ENCODE measurements at regions not wholly inside any gene's neighbourhood (a gene's known extent, or its start where the extent isn't known, plus 50 kb on each side); places are given as distances from the start of the nearest gene placed in this dataset.

DNA sequence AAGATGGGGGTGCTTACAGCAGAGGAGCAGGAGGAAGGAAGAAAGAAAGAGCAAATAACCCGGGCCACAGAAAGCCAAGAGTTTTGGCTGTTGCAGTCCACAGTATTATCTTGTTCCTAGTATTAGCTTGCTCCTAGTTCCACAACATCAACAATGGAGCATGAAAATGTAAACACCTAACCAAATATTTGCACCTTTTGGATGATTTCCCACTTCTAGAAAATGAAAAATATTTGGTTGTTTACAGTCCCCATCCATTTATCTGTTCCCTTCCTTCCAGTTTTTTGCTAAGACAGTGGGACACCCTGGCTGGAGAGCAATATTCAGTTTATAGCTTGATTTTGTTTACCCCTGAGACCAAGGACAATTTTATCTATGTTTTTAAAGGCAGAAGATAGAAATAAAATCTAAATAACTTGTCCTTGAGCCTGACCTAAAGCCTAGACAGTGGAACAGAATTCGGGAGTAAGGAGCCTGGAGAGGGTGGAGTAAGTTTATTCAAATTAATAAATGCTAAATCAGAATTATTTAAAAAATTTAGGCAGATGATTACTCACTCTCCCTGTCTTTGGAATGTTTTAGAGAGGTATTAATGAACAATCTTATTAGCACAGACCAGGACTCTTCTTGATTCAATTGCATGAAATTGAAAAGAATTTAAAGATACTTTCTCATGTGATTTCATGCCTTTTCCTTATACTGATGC lies 51.6 kb downstream of the RESF1 start:
- H3K4me1 ChIP-seq = no peaks in the 10 kb centered on the region
- H3K27ac ChIP-seq = no peak overlapping the region
- no peak for DNase-seq
- H3K27me3 ChIP-seq = no peaks in the 10 kb centered on the region
- WGBS, 4 donors = 58 to 74% (median 62%) methylated on average over 2 of the region's 2 CpGs
- ATAC-seq = no peak
- intact Hi-C loops (cut with DNase I) = no loop called here
- H3K4me3 ChIP-seq = no peak overlapping the region
- H3K36me3 ChIP-seq = no peaks in the 10 kb centered on the region
- TF ChIP-seq, protein P1, sequence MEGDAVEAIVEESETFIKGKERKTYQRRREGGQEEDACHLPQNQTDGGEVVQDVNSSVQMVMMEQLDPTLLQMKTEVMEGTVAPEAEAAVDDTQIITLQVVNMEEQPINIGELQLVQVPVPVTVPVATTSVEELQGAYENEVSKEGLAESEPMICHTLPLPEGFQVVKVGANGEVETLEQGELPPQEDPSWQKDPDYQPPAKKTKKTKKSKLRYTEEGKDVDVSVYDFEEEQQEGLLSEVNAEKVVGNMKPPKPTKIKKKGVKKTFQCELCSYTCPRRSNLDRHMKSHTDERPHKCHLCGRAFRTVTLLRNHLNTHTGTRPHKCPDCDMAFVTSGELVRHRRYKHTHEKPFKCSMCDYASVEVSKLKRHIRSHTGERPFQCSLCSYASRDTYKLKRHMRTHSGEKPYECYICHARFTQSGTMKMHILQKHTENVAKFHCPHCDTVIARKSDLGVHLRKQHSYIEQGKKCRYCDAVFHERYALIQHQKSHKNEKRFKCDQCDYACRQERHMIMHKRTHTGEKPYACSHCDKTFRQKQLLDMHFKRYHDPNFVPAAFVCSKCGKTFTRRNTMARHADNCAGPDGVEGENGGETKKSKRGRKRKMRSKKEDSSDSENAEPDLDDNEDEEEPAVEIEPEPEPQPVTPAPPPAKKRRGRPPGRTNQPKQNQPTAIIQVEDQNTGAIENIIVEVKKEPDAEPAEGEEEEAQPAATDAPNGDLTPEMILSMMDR (IDR thresholded peaks at IDR 0.05) = no peak
- TF ChIP-seq POLR2A (IDR thresholded peaks at IDR 0.05) = no peak
- H3K9me3 ChIP-seq = no peaks in the 10 kb centered on the region

DNA sequence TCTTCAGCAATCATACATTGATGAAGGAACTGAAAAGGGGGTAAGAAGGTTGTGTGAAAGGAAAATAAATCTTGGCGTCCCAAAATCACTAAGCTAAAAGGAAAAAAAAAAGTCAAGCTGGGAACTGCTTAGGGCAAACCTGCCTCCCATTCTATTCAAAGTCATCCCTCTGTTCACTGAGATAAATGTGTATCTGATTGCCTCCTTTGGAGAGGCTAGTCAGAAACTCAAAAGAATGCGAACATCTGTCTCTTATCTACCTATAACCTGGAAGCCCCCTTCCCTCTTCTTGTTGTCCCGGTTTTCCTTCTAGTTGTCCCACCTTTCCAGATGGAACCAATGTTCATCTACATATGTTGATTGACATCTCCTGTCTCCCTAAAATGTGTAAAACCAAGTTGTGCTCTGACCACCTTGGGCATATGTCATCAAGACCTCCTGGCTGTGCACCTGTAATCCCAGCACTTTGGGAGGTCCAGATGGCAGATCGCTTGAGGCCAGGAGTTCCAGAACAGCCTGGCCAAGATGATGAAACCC lies 53.1 kb downstream of the RESF1 start:
- DNase-seq = no peak
- H3K36me3 ChIP-seq = no peaks in the 10 kb centered on the region
- H3K9me3 ChIP-seq = no peaks in the 10 kb centered on the region
- 92 to 94% (median 93%) methylated on average over 4 of the region's 4 CpGs for WGBS, 4 donors
- intact Hi-C loops (cut with DNase I) = no loop called here
- H3K27ac ChIP-seq = no peak overlapping the region
- no peak overlapping the region for H3K4me3 ChIP-seq
- no peaks in the 10 kb centered on the region for H3K4me1 ChIP-seq
- no peaks in the 10 kb centered on the region for H3K27me3 ChIP-seq
- ATAC-seq = no peak
- TF ChIP-seq, protein P1 (IDR thresholded peaks at IDR 0.05) = no peak
- no peak for TF ChIP-seq POLR2A (IDR thresholded peaks at IDR 0.05)

DNA sequence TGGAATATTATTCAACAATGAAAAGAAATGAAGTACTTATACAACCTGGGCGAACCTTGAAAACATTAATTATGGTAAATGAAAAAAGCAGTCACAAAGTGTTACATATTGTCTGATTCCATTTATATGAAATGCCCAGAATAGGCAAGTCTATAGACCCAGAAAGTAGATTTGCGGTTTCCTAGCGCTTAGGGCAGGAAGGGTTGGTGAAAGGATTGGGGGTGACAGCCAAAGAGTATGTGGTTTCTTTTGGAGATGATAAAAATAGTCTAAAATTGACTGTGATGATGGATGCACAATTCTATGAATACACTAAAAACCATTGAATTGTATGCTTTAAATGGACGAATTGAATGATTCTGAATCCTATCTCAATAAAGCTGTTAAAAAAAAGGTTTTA lies 55.8 kb downstream of the RESF1 start:
- DNase-seq = no peak
- Histone ChIP-seq H3K36me3 (no peaks in the 10 kb centered on the region), H3K27ac (no peak overlapping the region), H3K27me3 (no peaks in the 10 kb centered on the region), H3K4me3 (no peak overlapping the region), H3K9me3 (no peaks in the 10 kb centered on the region), H3K4me1 (no peaks in the 10 kb centered on the region)
- ATAC-seq = no peak
- WGBS, 4 donors = 92 to 96% (median 95%) methylated on average over 4 of the region's 4 CpGs
- TF ChIP-seq, protein P1 (IDR thresholded peaks at IDR 0.05) = no peak
- intact Hi-C loops (cut with DNase I) = no loop called here

DNA sequence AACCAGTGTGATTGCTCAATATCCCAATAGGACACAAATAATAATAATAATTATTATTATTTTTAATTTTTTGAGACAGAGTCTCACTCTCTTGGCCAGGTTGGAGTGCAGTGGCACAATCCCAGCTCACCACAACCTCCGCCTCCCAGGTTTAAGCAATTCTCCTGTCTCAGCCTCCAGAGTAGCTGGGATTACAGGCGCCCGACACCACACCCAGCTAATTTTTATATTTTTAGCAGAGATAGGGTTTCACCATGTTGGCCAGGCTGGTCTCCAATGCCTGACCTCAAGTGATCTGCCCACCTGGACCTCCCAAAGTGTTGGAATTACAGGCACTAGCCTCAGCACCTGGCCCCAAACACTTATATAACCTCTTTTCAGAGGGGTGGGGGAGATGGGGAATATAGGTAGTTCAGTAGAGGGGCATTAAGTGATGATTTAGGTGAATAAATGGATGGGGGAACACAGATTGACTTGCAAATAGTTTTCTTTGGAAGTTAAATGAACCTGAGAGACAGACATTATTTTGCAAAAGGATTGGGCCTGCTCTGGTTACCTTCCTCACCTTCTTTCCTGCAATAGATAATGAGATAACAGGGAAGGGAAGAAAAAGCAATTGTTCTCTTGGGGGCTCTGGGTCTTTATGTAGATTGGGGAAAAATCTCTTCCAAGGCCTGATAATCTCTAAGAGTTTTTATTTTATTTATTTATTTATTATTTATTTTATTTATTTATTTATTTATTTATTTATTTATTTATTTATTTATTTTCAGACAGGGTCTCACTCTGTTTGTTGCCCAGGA lies 57.7 kb downstream of the RESF1 start:
- WGBS, 4 donors = 94 to 98% (median 96%) methylated on average over 3 of the region's 3 CpGs
- Histone ChIP-seq H3K4me1 (no peaks in the 10 kb centered on the region), H3K36me3 (no peaks in the 10 kb centered on the region), H3K9me3 (no peaks in the 10 kb centered on the region), H3K4me3 (no peak overlapping the region), H3K27me3 (no peaks in the 10 kb centered on the region), H3K27ac (no peak overlapping the region)
- DNase-seq = no peak
- TF ChIP-seq, protein P1 (IDR thresholded peaks at IDR 0.05) = no peak
- no peak for TF ChIP-seq POLR2A (IDR thresholded peaks at IDR 0.05)
- ATAC-seq = no peak
- intact Hi-C loops (cut with DNase I) = no loop called here
